ENCODE measurements at regions not wholly inside any gene's neighbourhood (a gene's known extent, or its start where the extent isn't known, plus 50 kb on each side); places are given as distances from the start of the nearest gene placed in this dataset.

DNA sequence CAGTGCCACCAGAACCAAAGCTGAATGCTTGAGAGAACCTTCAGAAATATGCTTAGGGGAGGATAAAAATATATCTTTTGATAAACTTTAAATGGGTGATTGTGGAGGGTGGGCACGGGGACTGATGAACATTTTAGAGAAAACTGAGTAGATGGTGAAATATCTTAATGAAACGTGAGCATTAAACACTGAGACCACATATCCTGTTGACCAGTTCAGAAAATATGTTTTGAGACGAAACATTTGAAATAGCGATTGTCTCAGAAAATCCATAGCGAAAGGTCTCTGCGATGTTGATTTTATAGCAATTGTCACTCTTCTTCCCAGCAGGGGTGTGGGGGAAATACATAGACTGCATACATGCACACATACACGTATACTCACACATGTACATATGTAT is 231.0 kb downstream of the ESM1 start:
- no peak overlapping the region for H3K4me3 ChIP-seq (ENCODE audit: low read depth, low read length)

DNA sequence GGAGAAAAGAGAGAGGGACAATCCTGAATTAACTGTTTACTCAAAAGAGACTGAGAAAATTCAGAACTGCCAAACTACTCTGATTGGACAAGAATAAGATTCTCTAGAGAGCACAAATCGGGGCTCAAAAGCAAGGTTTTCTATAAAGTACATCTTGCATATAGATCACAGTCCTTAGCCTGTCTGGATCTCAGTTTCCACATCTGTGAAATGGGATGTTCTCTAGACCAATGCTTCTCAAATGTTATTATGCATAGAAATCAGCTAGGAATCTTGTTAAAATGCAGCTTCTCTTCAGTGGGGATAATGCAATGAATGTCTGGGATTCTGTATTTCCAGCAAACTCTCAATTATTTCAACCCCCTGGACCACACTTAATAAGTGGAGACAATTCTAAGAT is 231.6 kb downstream of the ESM1 start:
- Histone ChIP-seq H3K36me3 (ENCODE audit: control insufficient read depth, insufficient read depth, low read length) (no peaks in the 10 kb centered on the region), H3K27ac (ENCODE audit: low read depth, low read length) (no peak overlapping the region), H3K27me3 (ENCODE audit: control insufficient read depth, insufficient read depth, low read length) (no peaks in the 10 kb centered on the region), H3K9me3 (ENCODE audit: control insufficient read depth, insufficient read depth, low read depth, low read length) (no peaks in the 10 kb centered on the region), H3K4me3 (ENCODE audit: low read depth, low read length) (no peak overlapping the region), H3K9ac (ENCODE audit: low read length) (no peak overlapping the region), H3K4me1 (ENCODE audit: control insufficient read depth, insufficient read depth, low read length) (no peaks in the 10 kb centered on the region)

More for the DNA sequence above, 231.0 kb downstream of the ESM1 start:
- Histone ChIP-seq H3K27me3 (ENCODE audit: control insufficient read depth, insufficient read depth, low read length) (no peaks in the 10 kb centered on the region), H3K9me3 (ENCODE audit: control insufficient read depth, insufficient read depth, low read depth, low read length) (no peaks in the 10 kb centered on the region), H3K4me1 (ENCODE audit: control insufficient read depth, insufficient read depth, low read length) (no peaks in the 10 kb centered on the region), H3K36me3 (ENCODE audit: control insufficient read depth, insufficient read depth, low read length) (no peaks in the 10 kb centered on the region), H3K27ac (ENCODE audit: low read depth, low read length) (no peak overlapping the region), H3K9ac (ENCODE audit: low read length) (no peak overlapping the region)

DNA sequence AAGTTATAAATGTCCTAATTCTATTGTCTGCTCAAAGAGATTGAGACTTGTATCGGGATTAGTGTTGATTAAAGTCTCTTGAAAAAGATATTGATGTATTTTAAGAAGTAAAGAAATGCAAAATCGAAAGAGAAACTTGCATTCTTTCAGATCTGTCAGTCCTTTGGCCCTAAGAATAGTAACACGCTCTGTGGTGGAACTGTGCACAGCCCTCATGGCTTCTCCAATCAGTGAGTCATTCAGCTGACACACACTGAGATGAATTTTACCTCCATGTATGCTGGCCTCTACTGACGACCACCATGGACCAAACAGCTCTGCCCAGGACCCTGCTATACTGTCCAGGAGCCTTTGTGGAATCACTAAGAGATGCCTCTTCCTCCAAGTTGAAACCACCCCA is 232.4 kb downstream of the ESM1 start:
- Histone ChIP-seq H3K27me3 (ENCODE audit: control insufficient read depth, insufficient read depth, low read length) (no peaks in the 10 kb centered on the region), H3K9me3 (ENCODE audit: control insufficient read depth, insufficient read depth, low read depth, low read length) (no peaks in the 10 kb centered on the region), H3K27ac (ENCODE audit: low read depth, low read length) (no peak overlapping the region), H3K4me1 (ENCODE audit: control insufficient read depth, insufficient read depth, low read length) (no peaks in the 10 kb centered on the region), H3K9ac (ENCODE audit: low read length) (no peak overlapping the region), H3K36me3 (ENCODE audit: control insufficient read depth, insufficient read depth, low read length) (no peaks in the 10 kb centered on the region), H3K4me3 (ENCODE audit: low read depth, low read length) (no peak overlapping the region)

DNA sequence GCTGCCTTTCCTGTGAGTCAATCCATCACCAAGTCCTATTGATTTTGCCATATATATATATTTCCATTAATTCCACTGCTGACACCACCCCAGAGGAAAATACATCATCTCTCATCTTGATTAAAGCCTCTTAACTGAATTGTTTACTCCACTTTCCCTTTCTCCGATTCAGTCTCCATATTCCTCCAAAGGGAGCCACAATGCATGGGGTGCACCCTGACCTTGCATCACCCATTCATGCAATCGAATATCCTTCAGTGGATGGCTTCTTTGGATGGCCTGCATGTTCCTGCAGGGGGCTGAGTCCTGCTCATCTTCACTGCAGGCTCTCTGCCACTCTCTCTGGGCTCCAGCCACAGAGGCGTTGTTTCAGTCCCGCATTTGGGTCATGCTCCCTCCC is 231.0 kb downstream of the SNX18 start:
- Histone ChIP-seq H3K4me1 (ENCODE audit: control insufficient read depth, insufficient read depth, low read length) (peaks cover 17% of the 10 kb centered on the region), H3K27ac (ENCODE audit: low read depth, low read length) (no peak overlapping the region), H3K27me3 (ENCODE audit: control insufficient read depth, insufficient read depth, low read length) (no peaks in the 10 kb centered on the region), H3K9me3 (ENCODE audit: control insufficient read depth, insufficient read depth, low read depth, low read length) (no peaks in the 10 kb centered on the region), H3K36me3 (ENCODE audit: control insufficient read depth, insufficient read depth, low read length) (no peaks in the 10 kb centered on the region), H3K9ac (ENCODE audit: low read length) (no peak overlapping the region), H3K4me3 (ENCODE audit: low read depth, low read length) (no peak overlapping the region)

DNA sequence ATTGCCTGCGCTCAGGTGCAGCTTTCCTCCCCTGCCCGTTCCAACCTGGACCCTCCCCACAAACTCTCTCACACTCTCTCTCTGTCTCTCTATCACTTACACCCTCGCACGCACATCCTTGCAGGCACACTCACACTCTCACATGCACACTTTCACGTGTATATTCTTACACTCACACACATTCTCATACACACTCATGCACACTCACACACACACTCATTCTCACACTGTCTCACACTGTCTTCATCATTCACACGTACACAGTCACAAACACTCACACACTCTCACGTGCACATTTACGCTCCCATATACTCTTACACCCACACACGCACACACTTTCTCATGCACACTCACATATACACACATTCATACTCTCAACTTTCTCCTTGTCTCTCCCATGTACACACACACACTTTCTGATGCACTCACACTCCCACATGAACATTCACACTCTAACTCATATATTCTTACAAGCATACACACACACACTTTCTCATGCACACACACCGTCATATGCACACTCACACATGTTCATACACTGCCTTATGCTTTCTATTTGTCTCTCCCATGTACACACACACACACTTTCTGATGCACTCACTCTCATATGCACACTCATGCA is 229.3 kb downstream of the SNX18 start:
- H3K9me3 ChIP-seq (ENCODE audit: control insufficient read depth, insufficient read depth, low read depth, low read length): no peaks in the 10 kb centered on the region
- H3K27me3 ChIP-seq (ENCODE audit: control insufficient read depth, insufficient read depth, low read length): no peaks in the 10 kb centered on the region
- H3K27ac ChIP-seq (ENCODE audit: low read depth, low read length): no peak overlapping the region
- H3K4me1 ChIP-seq (ENCODE audit: control insufficient read depth, insufficient read depth, low read length): peaks cover 31% of the 10 kb centered on the region
- no peak overlapping the region for H3K4me3 ChIP-seq (ENCODE audit: low read depth, low read length)
- H3K36me3 ChIP-seq (ENCODE audit: control insufficient read depth, insufficient read depth, low read length): no peaks in the 10 kb centered on the region
- no peak overlapping the region for H3K9ac ChIP-seq (ENCODE audit: low read length)

DNA sequence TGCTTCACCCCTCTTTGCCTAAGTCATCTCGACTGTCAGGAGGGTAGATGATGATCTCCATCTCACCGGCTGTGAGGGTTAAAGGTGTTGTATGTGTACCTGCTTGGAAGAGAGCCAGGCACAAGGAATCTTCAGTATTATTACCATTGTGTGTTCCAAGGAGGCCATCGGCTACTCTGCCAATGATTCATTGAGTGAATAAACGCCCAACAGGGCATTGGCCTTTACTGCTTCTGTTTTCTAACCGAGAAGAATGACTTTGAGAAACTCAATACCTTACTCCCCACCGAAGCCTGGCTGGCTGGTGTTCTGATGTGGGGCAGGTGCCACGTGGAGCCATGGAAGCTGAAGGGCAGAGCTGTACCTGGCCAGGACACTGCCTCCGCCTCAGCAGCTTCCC is 228.8 kb downstream of the SNX18 start:
- Histone ChIP-seq H3K36me3 (ENCODE audit: control insufficient read depth, insufficient read depth, low read length) (no peaks in the 10 kb centered on the region), H3K4me3 (ENCODE audit: low read depth, low read length) (no peak overlapping the region), H3K9me3 (ENCODE audit: control insufficient read depth, insufficient read depth, low read depth, low read length) (no peaks in the 10 kb centered on the region), H3K27me3 (ENCODE audit: control insufficient read depth, insufficient read depth, low read length) (no peaks in the 10 kb centered on the region), H3K4me1 (ENCODE audit: control insufficient read depth, insufficient read depth, low read length) (peaks cover 31% of the 10 kb centered on the region), H3K27ac (ENCODE audit: low read depth, low read length) (no peak overlapping the region), H3K9ac (ENCODE audit: low read length) (no peak overlapping the region)

DNA sequence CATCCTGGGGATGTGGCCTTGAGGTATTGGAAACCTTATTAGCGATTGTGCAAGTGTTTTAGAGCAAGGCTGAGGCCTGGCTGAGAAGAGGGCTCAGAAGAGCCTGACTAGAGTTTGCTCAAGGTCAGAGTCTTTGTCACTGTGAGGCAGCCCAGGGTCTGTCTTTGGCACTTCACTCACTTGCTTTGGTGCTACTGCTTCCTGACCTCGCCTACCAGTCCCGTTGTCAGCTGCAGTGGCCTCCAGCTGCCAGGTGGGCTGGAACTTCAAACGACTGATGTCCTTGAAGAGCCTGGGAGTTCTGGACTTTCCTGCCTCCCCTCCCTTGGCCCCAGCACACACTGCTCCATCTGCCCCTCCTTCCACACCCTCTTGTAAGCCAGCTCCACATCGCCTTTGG is 228.0 kb downstream of the SNX18 start:
- Histone ChIP-seq H3K4me3 (ENCODE audit: low read depth, low read length) (no peak overlapping the region), H3K4me1 (ENCODE audit: control insufficient read depth, insufficient read depth, low read length) (peaks cover 31% of the 10 kb centered on the region), H3K27me3 (ENCODE audit: control insufficient read depth, insufficient read depth, low read length) (no peaks in the 10 kb centered on the region), H3K36me3 (ENCODE audit: control insufficient read depth, insufficient read depth, low read length) (no peaks in the 10 kb centered on the region), H3K27ac (ENCODE audit: low read depth, low read length) (no peak overlapping the region), H3K9me3 (ENCODE audit: control insufficient read depth, insufficient read depth, low read depth, low read length) (no peaks in the 10 kb centered on the region), H3K9ac (ENCODE audit: low read length) (no peak overlapping the region)

DNA sequence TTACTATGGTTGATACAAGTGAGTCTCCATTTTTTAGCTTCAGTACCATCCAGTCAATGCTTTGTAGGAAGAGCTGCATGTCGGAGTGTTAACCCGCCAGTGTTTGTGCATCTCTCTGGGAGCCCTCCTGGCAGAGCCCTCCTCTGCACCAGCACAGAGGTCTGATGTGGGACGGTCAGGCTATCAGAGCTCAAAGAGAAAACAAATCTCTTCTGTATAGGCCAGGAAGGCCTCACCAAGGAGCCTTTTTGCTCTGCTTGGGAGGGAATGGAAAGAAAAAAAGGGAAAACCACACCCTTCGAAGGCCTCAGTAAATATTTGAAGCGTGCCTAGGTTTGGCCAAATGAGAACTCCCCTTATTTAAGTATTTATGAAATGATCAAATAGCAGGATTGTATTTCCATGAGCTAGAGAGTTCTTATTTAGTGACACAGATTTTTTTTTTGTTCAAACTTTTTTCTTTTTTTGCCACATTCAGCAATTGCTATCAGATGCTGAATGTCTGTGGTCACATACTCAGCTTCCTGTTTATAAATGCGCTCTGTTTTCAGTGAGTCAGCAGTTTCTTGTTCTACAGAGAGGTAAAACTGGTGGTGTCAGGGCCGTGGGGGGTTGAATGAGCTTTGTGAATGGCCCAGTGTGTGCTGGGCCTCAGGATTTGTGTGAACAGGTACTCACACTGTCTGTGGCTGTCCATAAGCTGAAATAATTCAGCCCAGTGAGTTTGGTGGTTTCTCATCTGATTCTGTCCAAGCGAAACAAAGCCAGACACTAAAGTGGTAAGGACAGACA is 226.6 kb downstream of the SNX18 start:
- no peak overlapping the region for H3K9ac ChIP-seq (ENCODE audit: low read length)
- no peaks in the 10 kb centered on the region for H3K9me3 ChIP-seq (ENCODE audit: control insufficient read depth, insufficient read depth, low read depth, low read length)
- H3K36me3 ChIP-seq (ENCODE audit: control insufficient read depth, insufficient read depth, low read length): no peaks in the 10 kb centered on the region
- H3K27ac ChIP-seq (ENCODE audit: low read depth, low read length): peak overlapping the region; percentile 51
- no peak overlapping the region for H3K4me3 ChIP-seq (ENCODE audit: low read depth, low read length)
- peaks cover 31% of the 10 kb centered on the region for H3K4me1 ChIP-seq (ENCODE audit: control insufficient read depth, insufficient read depth, low read length)
- H3K27me3 ChIP-seq (ENCODE audit: control insufficient read depth, insufficient read depth, low read length): no peaks in the 10 kb centered on the region

DNA sequence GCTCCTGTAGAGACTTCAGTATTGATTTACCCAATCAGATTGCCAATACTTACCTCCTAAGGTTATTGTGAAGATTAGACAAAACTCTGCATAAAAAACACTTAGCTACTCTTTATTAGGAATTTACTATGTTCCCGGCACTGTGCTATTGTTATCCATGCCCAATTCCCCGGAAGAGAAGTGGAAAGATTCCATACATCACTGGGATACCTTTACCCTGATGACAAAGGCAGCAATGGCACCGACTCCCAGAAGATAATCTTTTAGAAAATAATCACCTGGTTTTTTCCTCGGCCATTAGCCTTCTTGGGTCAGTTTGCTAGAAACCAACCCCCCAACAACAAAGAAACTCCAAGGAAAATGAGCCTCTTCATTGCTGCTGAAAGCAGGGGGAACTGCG is 226.0 kb downstream of the SNX18 start:
- H3K4me1 ChIP-seq (ENCODE audit: control insufficient read depth, insufficient read depth, low read length): peaks cover 31% of the 10 kb centered on the region
- H3K9ac ChIP-seq (ENCODE audit: low read length): no peak overlapping the region
- H3K4me3 ChIP-seq (ENCODE audit: low read depth, low read length): no peak overlapping the region
- no peaks in the 10 kb centered on the region for H3K36me3 ChIP-seq (ENCODE audit: control insufficient read depth, insufficient read depth, low read length)
- H3K27ac ChIP-seq (ENCODE audit: low read depth, low read length): peak overlapping the region; percentile 51; the same call in 1 of the 2 replicates
- H3K9me3 ChIP-seq (ENCODE audit: control insufficient read depth, insufficient read depth, low read depth, low read length): no peaks in the 10 kb centered on the region
- no peaks in the 10 kb centered on the region for H3K27me3 ChIP-seq (ENCODE audit: control insufficient read depth, insufficient read depth, low read length)

DNA sequence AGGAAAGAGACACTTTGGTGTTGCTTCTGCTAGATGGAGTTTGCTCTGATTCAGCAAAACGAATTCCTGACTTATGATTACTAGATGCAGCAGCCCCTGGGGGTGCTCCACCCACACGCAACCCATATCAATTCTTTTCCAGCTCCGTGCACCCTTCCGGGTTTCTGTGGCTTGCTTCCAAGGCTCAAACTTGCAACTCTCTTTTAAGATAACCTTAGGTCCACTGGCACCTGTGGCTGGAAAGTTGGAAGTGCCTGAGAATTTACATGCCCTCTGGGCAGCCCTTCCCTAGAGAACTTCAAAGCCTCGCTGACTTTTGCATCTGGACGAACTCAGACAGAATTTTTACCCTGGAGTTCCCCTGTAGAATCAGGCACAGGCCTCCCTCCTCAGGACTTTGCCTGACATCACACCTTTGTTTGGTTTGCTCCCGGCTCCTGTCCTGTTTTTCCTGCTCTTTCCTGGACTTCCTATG is 224.9 kb downstream of the SNX18 start:
- Histone ChIP-seq H3K27me3 (ENCODE audit: control insufficient read depth, insufficient read depth, low read length) (no peaks in the 10 kb centered on the region), H3K4me3 (ENCODE audit: low read depth, low read length) (no peak overlapping the region), H3K36me3 (ENCODE audit: control insufficient read depth, insufficient read depth, low read length) (no peaks in the 10 kb centered on the region), H3K9me3 (ENCODE audit: control insufficient read depth, insufficient read depth, low read depth, low read length) (no peaks in the 10 kb centered on the region), H3K9ac (ENCODE audit: low read length) (no peak overlapping the region), H3K27ac (ENCODE audit: low read depth, low read length) (no peak overlapping the region), H3K4me1 (ENCODE audit: control insufficient read depth, insufficient read depth, low read length) (peaks cover 35% of the 10 kb centered on the region)

DNA sequence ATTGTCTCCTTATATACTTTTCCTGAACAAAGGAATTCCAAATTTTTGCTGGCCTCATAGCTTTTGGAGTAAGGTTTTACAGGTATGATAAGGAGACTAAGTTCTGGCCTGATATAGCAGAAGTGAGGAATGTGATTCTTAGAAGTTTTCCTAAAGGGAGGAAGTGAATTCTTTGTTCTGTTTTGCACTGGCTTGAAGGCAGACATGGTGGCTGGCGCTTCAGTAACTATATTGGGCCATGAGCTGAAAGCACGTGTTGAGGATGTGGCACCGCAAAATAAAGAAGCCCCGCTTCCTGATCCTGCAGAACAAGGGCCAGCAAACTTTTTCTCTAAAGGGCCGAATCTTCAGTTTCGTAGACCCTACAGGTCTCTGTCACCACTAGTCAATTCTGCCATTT is 224.2 kb downstream of the SNX18 start:
- H3K36me3 ChIP-seq (ENCODE audit: control insufficient read depth, insufficient read depth, low read length): no peaks in the 10 kb centered on the region
- peaks cover 35% of the 10 kb centered on the region for H3K4me1 ChIP-seq (ENCODE audit: control insufficient read depth, insufficient read depth, low read length)
- H3K4me3 ChIP-seq (ENCODE audit: low read depth, low read length): no peak overlapping the region
- H3K9ac ChIP-seq (ENCODE audit: low read length): no peak overlapping the region
- no peaks in the 10 kb centered on the region for H3K27me3 ChIP-seq (ENCODE audit: control insufficient read depth, insufficient read depth, low read length)
- no peaks in the 10 kb centered on the region for H3K9me3 ChIP-seq (ENCODE audit: control insufficient read depth, insufficient read depth, low read depth, low read length)
- no peak overlapping the region for H3K27ac ChIP-seq (ENCODE audit: low read depth, low read length)

All from HUES6 (cell line).